Suprapubic skin (tissue), 4 donors: ENCODE measurements at regions not wholly inside any gene's neighbourhood (a gene's known extent, or its start where the extent isn't known, plus 50 kb on each side); places are given as distances from the start of the nearest gene placed in this dataset.

ENCODE experiments used
- DNase-seq, 2 donors: peaks; one replicate each; pipeline ENCODE4 v3.0.0-alpha.2; 2019; ENCODE audit warnings: low spot score in 2 of 2
- H3K27ac ChIP-seq: fragments of 200-600 bp; sonication (generic); one replicate; pipeline ENCODE4 v1.5.1; 2019
- H3K27me3 ChIP-seq: fragments of 200-600 bp; sonication (generic); one replicate; pipeline ENCODE4 v1.5.1; 2019
- H3K36me3 ChIP-seq: fragments of 200-600 bp; sonication (generic); one replicate; pipeline ENCODE4 v1.5.1; 2019
- H3K4me1 ChIP-seq: fragments of 200-600 bp; sonication (generic); one replicate; pipeline ENCODE4 v1.5.1; 2019
- H3K4me3 ChIP-seq: fragments of 200-600 bp; sonication (generic); one replicate; pipeline ENCODE4 v1.5.1; 2019; ENCODE audit warnings: mild to moderate bottlenecking
- H3K9me3 ChIP-seq: fragments of 200-600 bp; sonication (generic); one replicate; pipeline ENCODE4 v1.5.1; 2019
- EP300 ChIP-seq: sonication (generic); formaldehyde crosslinking; IDR thresholded peaks from one replicate; pipeline ENCODE4 v1.6.1; 2017; ENCODE audit warnings: antibody characterized with exemption
- POLR2A ChIP-seq, 2 donors: fragments of 450-650 bp; IDR thresholded peaks; one replicate each; pipeline ENCODE4 v1.6.1; 2017; ENCODE audit warnings: antibody characterized with exemption in 2 of 2, mild to moderate bottlenecking in 2 of 2, moderate library complexity in 2 of 2
- POLR2AphosphoS5 ChIP-seq, 3 donors: sonication (generic); formaldehyde crosslinking; IDR thresholded peaks; one replicate each; pipeline ENCODE4 v1.6.1; 2017; ENCODE audit warnings: antibody characterized with exemption in 3 of 3
- WGBS: methylation state at CpG from one replicate; pipeline ENCODE4 v1.1.5; 2018; 5-methylcytosine and 5-hydroxymethylcytosine counted together
- TF ChIP-seq, protein P1 (sequence below), 2 donors: fragments of 200-600 bp in 1 of 2; fragments of 450-650 bp in 1 of 2; sonication (generic) in 1 of 2; IDR thresholded peaks; one replicate each; pipeline ENCODE4 v1.5.1; 2016 to 2019; ENCODE audit warnings: antibody characterized with exemption in 2 of 2, mild to moderate bottlenecking in 1 of 2, moderate library complexity in 1 of 2

DNA sequence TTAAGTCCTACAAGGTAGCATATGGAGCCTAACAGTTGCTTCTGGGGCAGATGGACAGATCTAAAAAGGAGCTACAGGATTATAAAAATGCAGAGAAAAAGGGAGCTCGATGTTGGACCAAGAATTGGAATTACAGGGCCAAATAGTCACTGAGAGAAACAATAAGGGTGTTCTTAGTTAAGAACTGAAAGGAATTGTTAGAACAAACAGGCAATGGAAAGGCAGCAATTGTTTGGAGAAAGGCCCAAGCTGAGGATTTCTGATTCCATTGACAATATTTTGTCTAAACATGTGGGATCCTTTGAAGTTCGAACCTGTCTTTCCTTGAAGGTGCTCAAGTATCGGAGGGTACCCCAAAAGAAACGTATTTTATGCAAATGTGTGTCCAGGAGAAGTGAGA lies 513.6 kb upstream of the CDH8 start:
- TF ChIP-seq POLR2A (IDR thresholded peaks at IDR 0.05): no peak
- TF ChIP-seq, protein P1, sequence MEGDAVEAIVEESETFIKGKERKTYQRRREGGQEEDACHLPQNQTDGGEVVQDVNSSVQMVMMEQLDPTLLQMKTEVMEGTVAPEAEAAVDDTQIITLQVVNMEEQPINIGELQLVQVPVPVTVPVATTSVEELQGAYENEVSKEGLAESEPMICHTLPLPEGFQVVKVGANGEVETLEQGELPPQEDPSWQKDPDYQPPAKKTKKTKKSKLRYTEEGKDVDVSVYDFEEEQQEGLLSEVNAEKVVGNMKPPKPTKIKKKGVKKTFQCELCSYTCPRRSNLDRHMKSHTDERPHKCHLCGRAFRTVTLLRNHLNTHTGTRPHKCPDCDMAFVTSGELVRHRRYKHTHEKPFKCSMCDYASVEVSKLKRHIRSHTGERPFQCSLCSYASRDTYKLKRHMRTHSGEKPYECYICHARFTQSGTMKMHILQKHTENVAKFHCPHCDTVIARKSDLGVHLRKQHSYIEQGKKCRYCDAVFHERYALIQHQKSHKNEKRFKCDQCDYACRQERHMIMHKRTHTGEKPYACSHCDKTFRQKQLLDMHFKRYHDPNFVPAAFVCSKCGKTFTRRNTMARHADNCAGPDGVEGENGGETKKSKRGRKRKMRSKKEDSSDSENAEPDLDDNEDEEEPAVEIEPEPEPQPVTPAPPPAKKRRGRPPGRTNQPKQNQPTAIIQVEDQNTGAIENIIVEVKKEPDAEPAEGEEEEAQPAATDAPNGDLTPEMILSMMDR (IDR thresholded peaks at IDR 0.05): no peak
- TF ChIP-seq EP300: no peak
- no peak for TF ChIP-seq POLR2AphosphoS5 (IDR thresholded peaks at IDR 0.05)
- Histone ChIP-seq H3K27me3 (no peaks in the 10 kb centered on the region), H3K4me1 (no peaks in the 10 kb centered on the region), H3K36me3 (no peaks in the 10 kb centered on the region), H3K4me3 (no peak overlapping the region), H3K9me3 (no peaks in the 10 kb centered on the region), H3K27ac (no peak overlapping the region)
- 58% methylated on average over 4 of the region's 4 CpGs for WGBS
- DNase-seq: no peak

GRCh38 chr16:62548095-62548494 lies 511.9 kb upstream of the CDH8 start:
- no peak for DNase-seq
- Histone ChIP-seq H3K36me3 (no peaks in the 10 kb centered on the region), H3K4me1 (no peaks in the 10 kb centered on the region), H3K27ac (no peak overlapping the region), H3K27me3 (no peaks in the 10 kb centered on the region), H3K4me3 (no peak overlapping the region), H3K9me3 (no peaks in the 10 kb centered on the region)
- TF ChIP-seq POLR2AphosphoS5 (IDR thresholded peaks at IDR 0.05) (no peak), POLR2A (IDR thresholded peaks at IDR 0.05) (no peak), EP300 (no peak)
- TF ChIP-seq, protein P1 (IDR thresholded peaks at IDR 0.05): no peak
- 88% methylated on average over 1 of the region's 1 CpG for WGBS

DNA sequence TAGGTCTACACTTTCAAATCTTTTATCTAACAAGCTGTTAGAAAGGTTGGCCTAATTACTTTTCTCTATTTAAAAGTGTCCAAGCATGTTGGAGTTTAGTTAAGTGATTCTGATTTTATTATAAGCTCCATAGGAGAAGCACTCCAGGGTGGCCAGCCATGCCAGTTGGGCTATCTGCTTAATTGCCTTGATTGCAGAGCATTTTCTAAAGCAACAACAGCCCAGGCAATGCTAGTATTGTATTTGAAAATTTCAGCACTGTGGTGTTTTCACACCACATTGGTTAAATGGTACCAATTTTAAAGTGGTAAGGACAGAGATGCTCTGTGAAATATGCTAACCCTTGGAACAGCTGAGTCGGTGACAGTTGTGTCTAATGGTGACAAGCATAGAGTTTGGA lies 510.5 kb upstream of the CDH8 start:
- DNase-seq: no peak
- no peaks in the 10 kb centered on the region for H3K36me3 ChIP-seq
- no peaks in the 10 kb centered on the region for H3K27me3 ChIP-seq
- no peaks in the 10 kb centered on the region for H3K4me1 ChIP-seq
- no peaks in the 10 kb centered on the region for H3K9me3 ChIP-seq
- H3K4me3 ChIP-seq: no peak overlapping the region
- TF ChIP-seq, protein P1 (IDR thresholded peaks at IDR 0.05): no peak
- TF ChIP-seq EP300 (no peak), POLR2A (IDR thresholded peaks at IDR 0.05) (no peak), POLR2AphosphoS5 (IDR thresholded peaks at IDR 0.05) (no peak)
- WGBS: 73% methylated on average over 1 of the region's 1 CpG
- no peak overlapping the region for H3K27ac ChIP-seq

GRCh38 chr16:62545039-62545438 lies 508.8 kb upstream of the CDH8 start:
- Histone ChIP-seq H3K27ac (no peak overlapping the region), H3K36me3 (no peaks in the 10 kb centered on the region), H3K4me3 (no peak overlapping the region), H3K27me3 (no peaks in the 10 kb centered on the region), H3K4me1 (no peaks in the 10 kb centered on the region), H3K9me3 (no peaks in the 10 kb centered on the region)
- DNase-seq: no peak
- TF ChIP-seq POLR2A (IDR thresholded peaks at IDR 0.05): no peak
- no peak for TF ChIP-seq POLR2AphosphoS5 (IDR thresholded peaks at IDR 0.05)
- TF ChIP-seq, protein P1 (IDR thresholded peaks at IDR 0.05): no peak
- TF ChIP-seq EP300: no peak

- H3K9me3 ChIP-seq: no peaks in the 10 kb centered on the region
- DNase-seq: no peak
- TF ChIP-seq EP300 (no peak), POLR2AphosphoS5 (IDR thresholded peaks at IDR 0.05) (no peak)
- no peak overlapping the region for H3K4me3 ChIP-seq
- no peaks in the 10 kb centered on the region for H3K27me3 ChIP-seq
- WGBS: 66% methylated on average over 1 of the region's 1 CpG
- no peak overlapping the region for H3K27ac ChIP-seq
- no peaks in the 10 kb centered on the region for H3K36me3 ChIP-seq
- H3K4me1 ChIP-seq: no peaks in the 10 kb centered on the region
These were observed 507.3 kb upstream of the CDH8 start for GRCh38 chr16:62543516-62543915.

GRCh38 chr16:62539657-62540056 lies 503.4 kb upstream of the CDH8 start:
- no peaks in the 10 kb centered on the region for H3K36me3 ChIP-seq
- TF ChIP-seq, protein P1 (IDR thresholded peaks at IDR 0.05): no peak
- TF ChIP-seq EP300 (no peak), POLR2A (IDR thresholded peaks at IDR 0.05) (no peak), POLR2AphosphoS5 (IDR thresholded peaks at IDR 0.05) (no peak)
- no peaks in the 10 kb centered on the region for H3K9me3 ChIP-seq
- H3K4me3 ChIP-seq: no peak overlapping the region
- H3K4me1 ChIP-seq: no peaks in the 10 kb centered on the region
- no peaks in the 10 kb centered on the region for H3K27me3 ChIP-seq
- WGBS: 83% methylated on average over 1 of the region's 1 CpG
- no peak for DNase-seq
- H3K27ac ChIP-seq: no peak overlapping the region
